OCI-LY7 (cell line): ENCODE measurements at regions not wholly inside any gene's neighbourhood (a gene's known extent, or its start where the extent isn't known, plus 50 kb on each side); places are given as distances from the start of the nearest gene placed in this dataset.

Experiments
- BruUV-seq: library from RNA; stranded (reverse); fragments of 400-500 nt; replicated peaks from 2 replicates; lab custom pipeline; 2021; lab: Mats Ljungman, UMichigan
- CTCF ChIA-PET: fragments of 300-600 bp; sonication (Branson Sonifier 250); formaldehyde crosslinking; loops from one replicate; lab custom pipeline; 2022; ENCODE audit warnings: antibody characterized with exemption; ENCODE audit not compliant: unreplicated experiment; lab: Charles Lee
- POLR2A ChIA-PET: fragments of 300-600 bp; sonication (Branson Sonifier 250); formaldehyde crosslinking; loops from one replicate; lab custom pipeline; 2022; ENCODE audit warnings: antibody characterized with exemption; lab: Charles Lee
- DNase-seq: peaks from one replicate; pipeline ENCODE4 v3.0.0-alpha.2; 2015; ENCODE audit warnings: low spot score
- H2AFZ ChIP-seq: fragments of 200-600 bp; sonication (generic), shearing (Covaris generic); 2 replicates; pipeline ENCODE4 v1.6.1; 2014; ENCODE audit warnings: mild to moderate bottlenecking, antibody characterized with exemption, low read length, moderate library complexity
- H3K27ac ChIP-seq: fragments of 200-600 bp; sonication (generic); 2 replicates; pipeline ENCODE4 v1.5.1; 2014; ENCODE audit warnings: mixed run types, low read depth, mild to moderate bottlenecking, moderate library complexity, low read length, inconsistent platforms; ENCODE audit not compliant: poor library complexity, severe bottlenecking
- H3K36me3 ChIP-seq: fragments of 200-600 bp; sonication (generic); 2 replicates; pipeline ENCODE4 v1.6.1; 2014; ENCODE audit warnings: mild to moderate bottlenecking, antibody characterized with exemption, low read length, moderate library complexity, mixed read lengths; ENCODE audit not compliant: insufficient read depth
- H3K4me1 ChIP-seq: fragments of 200-600 bp; sonication (generic); 2 replicates; pipeline ENCODE4 v1.5.1; 2014; ENCODE audit warnings: mild to moderate bottlenecking, low read length; ENCODE audit not compliant: insufficient read depth, poor library complexity, severe bottlenecking
- H3K4me2 ChIP-seq: fragments of 200-600 bp; sonication (generic); 2 replicates; pipeline ENCODE4 v1.6.1; 2014; ENCODE audit warnings: mild to moderate bottlenecking, low read length
- H3K4me3 ChIP-seq: fragments of 200-600 bp; sonication (generic); 2 replicates; pipeline ENCODE4 v1.5.1; 2014; ENCODE audit warnings: mild to moderate bottlenecking, low read depth, low read length; ENCODE audit not compliant: poor library complexity, severe bottlenecking
- H3K79me2 ChIP-seq: fragments of 200-600 bp; sonication (generic); 2 replicates; pipeline ENCODE4 v1.6.1; 2016; ENCODE audit warnings: low read depth, mild to moderate bottlenecking, low read length, moderate library complexity, mixed read lengths; ENCODE audit not compliant: insufficient read depth
- H3K9me2 ChIP-seq: fragments of 200-600 bp; sonication (generic); 2 replicates; pipeline ENCODE4 v1.6.1; 2016; ENCODE audit warnings: mild to moderate bottlenecking, low read length, mixed read lengths; ENCODE audit not compliant: insufficient read depth
- H3K9me3 ChIP-seq: fragments of 200-600 bp; sonication (generic); 2 replicates; pipeline ENCODE4 v1.6.1; 2014; ENCODE audit warnings: mild to moderate bottlenecking, mixed run types, low read length, mixed read lengths
- H4K20me1 ChIP-seq: fragments of 200-600 bp; sonication (generic); 2 replicates; pipeline ENCODE4 v1.6.1; 2014; ENCODE audit warnings: mild to moderate bottlenecking, antibody characterized with exemption, low read length, moderate library complexity, mixed read lengths; ENCODE audit not compliant: insufficient read depth
- EZH2phosphoT487 ChIP-seq: fragments of 200-600 bp; sonication (generic); IDR thresholded peaks from 2 replicates; pipeline ENCODE4 v1.6.1; 2018; ENCODE audit warnings: low read depth, borderline replicate concordance, mild to moderate bottlenecking, mixed run types, antibody characterized with exemption, low read length, moderate library complexity, mixed read lengths
- intact Hi-C: fragments of 100-400 bp; cut with micrococcal nuclease; formaldehyde crosslinking; loops from one replicate; pipeline ENCODE4 v1.10.0; 2022; ENCODE audit not compliant: unreplicated experiment
- TF ChIP-seq, protein P1 (sequence below): fragments of 200-600 bp; sonication (generic); conservative IDR thresholded peaks from 2 replicates; pipeline ENCODE4 v1.5.1; 2014; ENCODE audit warnings: mild to moderate bottlenecking, antibody characterized with exemption, low read length, moderate library complexity, mixed read lengths

DNA sequence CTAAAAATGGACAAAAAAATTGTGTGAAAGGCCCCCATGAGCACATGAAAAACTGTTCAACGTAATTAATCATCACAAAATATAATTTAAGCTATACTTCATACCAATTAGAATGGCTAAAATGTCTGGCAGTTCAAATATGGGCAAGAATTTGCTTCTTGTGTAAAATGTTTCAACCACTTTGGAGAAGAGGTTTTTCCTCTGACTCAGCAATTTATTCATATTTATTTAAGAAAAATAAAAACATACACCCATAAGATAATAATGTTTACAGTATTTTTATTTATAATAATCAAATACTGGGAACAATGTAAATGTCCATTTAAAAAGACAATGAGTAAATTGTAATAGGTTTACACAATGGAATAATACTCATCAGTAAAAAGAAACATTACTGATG lies 395.1 kb upstream of the KHDRBS2 start:
- H3K9me3 ChIP-seq = no peaks in the 10 kb centered on the region
- no TSS peak for BruUV-seq
- DNase-seq = no peak
- H3K4me3 ChIP-seq = no peak overlapping the region
- TF ChIP-seq, protein P1, sequence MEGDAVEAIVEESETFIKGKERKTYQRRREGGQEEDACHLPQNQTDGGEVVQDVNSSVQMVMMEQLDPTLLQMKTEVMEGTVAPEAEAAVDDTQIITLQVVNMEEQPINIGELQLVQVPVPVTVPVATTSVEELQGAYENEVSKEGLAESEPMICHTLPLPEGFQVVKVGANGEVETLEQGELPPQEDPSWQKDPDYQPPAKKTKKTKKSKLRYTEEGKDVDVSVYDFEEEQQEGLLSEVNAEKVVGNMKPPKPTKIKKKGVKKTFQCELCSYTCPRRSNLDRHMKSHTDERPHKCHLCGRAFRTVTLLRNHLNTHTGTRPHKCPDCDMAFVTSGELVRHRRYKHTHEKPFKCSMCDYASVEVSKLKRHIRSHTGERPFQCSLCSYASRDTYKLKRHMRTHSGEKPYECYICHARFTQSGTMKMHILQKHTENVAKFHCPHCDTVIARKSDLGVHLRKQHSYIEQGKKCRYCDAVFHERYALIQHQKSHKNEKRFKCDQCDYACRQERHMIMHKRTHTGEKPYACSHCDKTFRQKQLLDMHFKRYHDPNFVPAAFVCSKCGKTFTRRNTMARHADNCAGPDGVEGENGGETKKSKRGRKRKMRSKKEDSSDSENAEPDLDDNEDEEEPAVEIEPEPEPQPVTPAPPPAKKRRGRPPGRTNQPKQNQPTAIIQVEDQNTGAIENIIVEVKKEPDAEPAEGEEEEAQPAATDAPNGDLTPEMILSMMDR = no peak
- no peak for TF ChIP-seq EZH2phosphoT487
- no peaks in the 10 kb centered on the region for H4K20me1 ChIP-seq
- no peak overlapping the region for H3K27ac ChIP-seq
- no peaks in the 10 kb centered on the region for H3K36me3 ChIP-seq
- H2AFZ ChIP-seq = no peak overlapping the region
- no peak overlapping the region for H3K4me2 ChIP-seq
- no peaks in the 10 kb centered on the region for H3K79me2 ChIP-seq
- no peaks in the 10 kb centered on the region for H3K9me2 ChIP-seq
- no peaks in the 10 kb centered on the region for H3K4me1 ChIP-seq
- CTCF ChIA-PET = no interaction called here
- intact Hi-C loops = no loop called here
- POLR2A ChIA-PET = interaction anchor here (0.6 to 0.7 kb wide), 2 partner anchors 17 to 34 kb away, joined by 3 to 4 read pairs; no protein-coding TSS in a partner anchor

DNA sequence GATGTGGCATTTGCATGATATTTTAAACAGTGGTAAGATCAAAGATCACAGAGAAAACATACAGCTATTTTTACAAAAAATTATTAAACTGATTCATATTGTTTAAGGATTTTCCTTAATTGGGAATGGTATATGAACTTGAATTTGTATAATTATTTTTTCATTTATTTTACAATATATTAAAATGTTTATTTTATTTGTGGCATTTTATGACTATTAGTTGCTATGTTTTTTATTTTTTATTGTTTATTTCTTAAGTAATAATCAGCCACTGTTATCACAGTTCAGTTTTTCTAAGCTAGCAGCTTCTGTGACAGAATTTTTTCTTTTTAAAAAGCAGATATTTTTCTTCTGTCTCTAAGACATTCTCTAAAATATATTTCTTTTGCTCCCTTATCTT lies 387.0 kb upstream of the KHDRBS2 start:
- no peaks in the 10 kb centered on the region for H3K9me3 ChIP-seq
- H3K4me3 ChIP-seq = no peak overlapping the region
- H4K20me1 ChIP-seq = no peaks in the 10 kb centered on the region
- H3K9me2 ChIP-seq = no peaks in the 10 kb centered on the region
- no peaks in the 10 kb centered on the region for H3K36me3 ChIP-seq
- TF ChIP-seq, protein P1 = no peak
- no peak for TF ChIP-seq EZH2phosphoT487
- ChIA-PET POLR2A (no interaction called here), CTCF (no interaction called here)
- no peak overlapping the region for H3K4me2 ChIP-seq
- intact Hi-C loops = no loop called here
- BruUV-seq = no TSS peak
- no peak for DNase-seq
- no peaks in the 10 kb centered on the region for H3K4me1 ChIP-seq
- H2AFZ ChIP-seq = no peak overlapping the region
- H3K79me2 ChIP-seq = no peaks in the 10 kb centered on the region
- no peak overlapping the region for H3K27ac ChIP-seq

DNA sequence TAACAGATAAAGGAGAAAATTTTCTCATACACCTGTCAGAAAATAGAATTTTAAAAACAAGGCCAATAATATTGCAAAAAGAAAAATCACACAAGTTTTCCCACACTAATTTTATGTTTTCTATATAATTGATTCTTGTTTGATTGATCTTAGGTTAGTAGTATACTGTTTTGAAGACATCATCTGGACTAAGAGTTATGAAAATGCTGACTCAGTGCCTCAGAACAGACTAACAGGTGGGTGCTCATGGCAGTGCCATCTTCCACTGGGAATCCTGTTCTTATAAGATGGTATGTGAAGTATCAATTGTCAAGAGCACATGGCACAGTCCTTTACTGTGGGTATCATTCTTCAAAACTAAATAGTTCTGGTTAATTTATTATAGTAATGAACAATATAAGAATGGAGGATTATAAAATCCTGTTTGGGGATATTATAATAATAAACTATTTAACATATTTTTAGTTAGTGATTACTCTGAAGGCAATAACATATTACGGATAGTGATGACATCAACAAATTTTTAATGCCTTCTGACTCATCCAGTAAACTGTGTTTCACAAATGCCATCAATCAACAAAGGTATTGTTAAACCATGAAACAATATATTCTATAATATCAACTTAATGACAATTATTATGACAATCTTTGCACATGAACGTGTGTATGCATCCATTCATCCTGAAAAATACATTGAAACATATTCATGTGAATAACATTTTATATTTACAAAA lies 384.6 kb upstream of the KHDRBS2 start:
- intact Hi-C loops = no loop called here
- Histone ChIP-seq H2AFZ (no peak overlapping the region), H3K79me2 (no peaks in the 10 kb centered on the region), H3K9me2 (no peaks in the 10 kb centered on the region), H3K4me1 (no peaks in the 10 kb centered on the region), H3K36me3 (no peaks in the 10 kb centered on the region), H3K4me2 (no peak overlapping the region), H3K4me3 (no peak overlapping the region), H3K9me3 (no peaks in the 10 kb centered on the region), H3K27ac (no peak overlapping the region), H4K20me1 (no peaks in the 10 kb centered on the region)
- no peak for DNase-seq
- TF ChIP-seq EZH2phosphoT487 = no peak
- TF ChIP-seq, protein P1 = no peak
- BruUV-seq = no TSS peak
- POLR2A ChIA-PET = no interaction called here
- CTCF ChIA-PET = no interaction called here
